ENCODE measurements at regions not wholly inside any gene's neighbourhood (a gene's known extent, or its start where the extent isn't known, plus 50 kb on each side); places are given as distances from the start of the nearest gene placed in this dataset.
A peak's percentile ranks its signal among the peaks of the same experiment; 100 is the strongest.
"Not testable (repeated sequence)": the region's sequence is repeated elsewhere in the genome, so short reads cannot be mapped to it uniquely, and the experiment has no call there.

DNA sequence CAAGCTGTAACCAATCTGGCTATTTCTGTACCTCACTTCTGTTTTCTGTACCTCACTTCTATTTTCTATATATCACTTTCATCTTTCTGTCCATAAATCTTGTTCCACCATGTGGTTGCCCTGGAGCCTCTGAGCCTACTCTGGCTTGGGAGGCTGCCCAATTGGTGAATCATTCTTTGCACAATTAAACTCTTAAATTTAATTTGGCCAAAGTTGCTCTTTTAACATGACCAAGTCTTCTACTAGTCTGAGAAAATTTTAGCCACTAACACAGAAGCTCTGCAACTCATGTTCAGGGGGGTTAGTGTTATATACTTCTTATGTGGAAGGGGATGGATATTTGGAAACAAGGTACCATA, 503.5 kb downstream of the KIF20B start:
- Mint-ChIP-seq H3K36me3 (ENCODE audit: low read depth) (no peaks in the 10 kb centered on the region), H3K4me1 (no peaks in the 10 kb centered on the region), H3K27me3 (no peaks in the 10 kb centered on the region), H3K9me3 (no peaks in the 10 kb centered on the region), H3K27ac (no peak overlapping the region), H3K4me3 (no peak overlapping the region)
- no peak for ATAC-seq (replicated peaks)

DNA sequence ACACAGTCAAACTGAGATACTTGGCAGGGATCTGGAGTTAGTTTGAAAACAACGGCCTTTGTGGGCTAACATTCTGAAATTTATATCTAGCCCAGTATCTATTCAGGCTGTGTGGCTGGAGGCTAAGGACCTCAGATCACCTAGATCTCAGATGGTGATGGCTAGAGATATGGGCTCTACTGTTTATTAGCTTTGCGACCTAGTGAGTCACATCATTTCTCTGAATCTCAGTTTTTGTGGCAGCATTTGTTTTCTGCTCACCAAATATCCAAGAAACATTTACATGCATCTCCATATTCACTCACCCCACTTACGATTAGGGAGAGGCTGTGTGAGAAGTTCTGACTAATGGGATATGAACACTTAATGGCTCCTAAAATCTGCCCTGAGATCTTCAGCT, 503.9 kb downstream of the KIF20B start:
- no peak overlapping the region for H3K27ac Mint-ChIP-seq
- H3K4me1 Mint-ChIP-seq, result no peaks in the 10 kb centered on the region
- no peak overlapping the region for H3K4me3 Mint-ChIP-seq
- no peak for ATAC-seq (replicated peaks)
- no peaks in the 10 kb centered on the region for H3K27me3 Mint-ChIP-seq
- no peaks in the 10 kb centered on the region for H3K36me3 Mint-ChIP-seq (ENCODE audit: low read depth)
- H3K9me3 Mint-ChIP-seq, result no peaks in the 10 kb centered on the region

DNA sequence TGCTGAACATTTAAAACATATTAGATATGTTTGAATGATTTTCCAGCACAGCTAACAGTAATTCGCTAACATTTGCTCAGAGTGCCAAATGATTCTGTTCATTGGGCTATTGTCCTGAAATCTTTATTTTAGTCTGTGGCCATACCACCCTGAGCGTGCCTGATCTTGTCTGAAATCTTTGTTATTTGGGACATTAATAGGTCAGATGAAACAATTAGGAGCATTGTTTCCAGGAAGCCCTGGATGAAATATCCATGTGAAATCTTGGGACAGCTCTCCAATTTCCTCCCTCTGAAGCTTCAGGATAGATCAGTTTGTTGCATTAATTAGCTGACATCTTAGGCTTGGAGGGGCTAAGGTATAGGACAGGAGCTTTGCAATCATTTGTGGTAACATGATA, 512.0 kb downstream of the KIF20B start:
- Mint-ChIP-seq H3K27me3 (no peaks in the 10 kb centered on the region), H3K9me3 (no peaks in the 10 kb centered on the region), H3K4me3 (no peak overlapping the region), H3K36me3 (ENCODE audit: low read depth) (no peaks in the 10 kb centered on the region), H3K4me1 (no peaks in the 10 kb centered on the region), H3K27ac (no peak overlapping the region)
- ATAC-seq (replicated peaks), result no peak

DNA sequence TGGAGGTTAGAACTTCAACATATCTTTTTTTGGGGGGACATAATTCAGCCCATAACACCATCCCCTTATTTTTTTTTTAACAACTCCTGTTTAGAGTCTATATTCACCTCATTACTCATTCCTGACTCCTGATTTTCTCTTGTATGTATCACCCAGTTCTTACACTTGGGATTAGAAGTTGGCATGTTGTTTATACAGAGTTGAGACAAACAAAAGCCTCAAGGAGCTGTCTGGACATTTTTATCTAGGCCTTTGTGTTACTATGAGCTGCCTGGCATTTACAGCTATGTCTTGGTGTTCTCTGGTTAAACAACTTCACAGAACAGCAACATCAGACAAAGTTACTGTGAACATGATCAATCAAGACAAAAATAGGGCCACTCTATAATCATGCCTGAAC, 517.5 kb downstream of the KIF20B start:
- Mint-ChIP-seq H3K36me3 (ENCODE audit: low read depth) (no peaks in the 10 kb centered on the region), H3K4me3 (no peak overlapping the region), H3K9me3 (no peaks in the 10 kb centered on the region), H3K4me1 (no peaks in the 10 kb centered on the region), H3K27ac (no peak overlapping the region), H3K27me3 (peaks cover 8% of the 10 kb centered on the region)
- ATAC-seq (replicated peaks), result no peak

DNA sequence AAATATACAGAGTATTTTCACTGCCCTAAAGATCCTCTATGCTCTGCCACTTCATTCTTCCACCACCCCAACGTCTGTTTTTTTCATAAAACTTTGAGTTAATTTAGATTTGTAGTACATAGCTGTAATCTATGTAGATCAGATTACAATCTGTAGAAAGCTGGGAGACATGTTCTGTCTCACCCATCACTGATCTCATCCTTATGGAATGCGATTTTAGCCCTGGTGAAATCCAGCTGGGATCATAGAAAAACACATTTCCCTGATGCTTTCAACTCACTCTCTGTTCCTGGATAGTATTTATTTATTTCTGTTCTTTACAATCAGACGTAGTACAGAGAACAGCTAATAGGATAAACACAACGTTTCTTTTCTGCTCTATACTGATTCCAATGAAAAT, 521.0 kb downstream of the KIF20B start:
- H3K9me3 Mint-ChIP-seq, result peaks cover 3% of the 10 kb centered on the region
- no peaks in the 10 kb centered on the region for H3K4me1 Mint-ChIP-seq
- H3K36me3 Mint-ChIP-seq (ENCODE audit: low read depth), result no peaks in the 10 kb centered on the region
- H3K27ac Mint-ChIP-seq, result no peak overlapping the region
- ATAC-seq (replicated peaks), result no peak
- no peak overlapping the region for H3K4me3 Mint-ChIP-seq
- peaks cover 14% of the 10 kb centered on the region for H3K27me3 Mint-ChIP-seq

DNA sequence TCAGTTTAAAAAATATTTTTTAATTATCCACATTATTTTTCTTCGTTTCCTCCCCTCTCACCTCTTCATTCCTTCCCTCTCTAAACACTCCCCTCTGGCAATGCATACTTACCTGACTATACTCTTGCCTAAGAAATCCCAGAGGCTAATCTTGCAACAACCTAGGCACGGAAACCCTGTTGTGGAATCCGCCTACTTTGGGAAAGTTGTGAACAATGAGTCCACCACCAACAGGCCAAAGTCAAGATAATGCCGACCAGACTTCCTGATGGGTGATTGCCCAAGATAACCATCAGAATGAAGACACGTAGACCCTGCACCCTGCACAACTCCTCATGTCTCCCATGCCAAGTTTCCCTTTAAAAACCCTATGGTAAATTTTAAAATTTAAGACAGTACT, 521.5 kb downstream of the KIF20B start:
- ATAC-seq (replicated peaks), result no peak
- Mint-ChIP-seq H3K9me3 (peaks cover 3% of the 10 kb centered on the region), H3K36me3 (ENCODE audit: low read depth) (no peaks in the 10 kb centered on the region), H3K27me3 (peaks cover 14% of the 10 kb centered on the region), H3K4me3 (no peak overlapping the region), H3K4me1 (peaks cover 3% of the 10 kb centered on the region), H3K27ac (no peak overlapping the region)

DNA sequence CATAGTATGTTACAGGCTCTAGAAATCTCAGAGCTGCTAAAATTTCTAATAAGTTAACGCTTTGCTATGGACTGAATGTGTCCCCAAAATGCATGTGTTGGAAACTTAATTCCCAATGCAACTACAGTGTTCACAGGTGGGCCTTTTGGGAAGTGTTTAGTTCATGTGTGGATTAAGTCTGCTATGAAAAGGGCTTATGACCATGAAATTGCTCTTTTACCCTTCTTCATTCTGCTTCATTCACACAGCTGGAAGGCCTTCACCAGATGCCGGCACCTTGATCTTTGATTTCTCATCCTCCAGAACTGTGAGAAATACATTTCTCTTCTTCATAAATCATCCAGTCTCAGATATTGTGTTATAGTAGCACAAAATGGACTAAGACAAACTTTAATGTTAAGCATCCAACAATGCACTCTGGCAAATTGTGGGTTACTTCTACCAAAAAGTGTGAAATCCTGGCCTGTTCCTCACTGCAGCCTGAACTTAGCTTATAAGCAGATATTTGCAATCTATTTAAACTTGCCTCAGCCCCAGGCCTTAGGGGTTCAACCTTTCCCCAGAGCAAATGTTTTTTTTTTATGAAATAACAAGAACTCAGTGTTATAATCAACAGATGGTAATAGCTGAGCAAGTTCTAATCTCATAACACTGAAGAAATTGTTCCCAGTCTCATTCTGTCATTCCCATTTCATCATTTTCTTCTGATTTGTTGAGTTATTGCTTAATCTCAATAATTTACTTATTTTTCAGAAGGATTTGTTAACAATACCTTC, 523.6 kb downstream of the KIF20B start:
- Mint-ChIP-seq H3K4me3 (no peak overlapping the region), H3K27ac (no peak overlapping the region), H3K36me3 (ENCODE audit: low read depth) (no peaks in the 10 kb centered on the region), H3K27me3 (peaks cover 17% of the 10 kb centered on the region), H3K4me1 (peaks cover 5% of the 10 kb centered on the region), H3K9me3 (peaks cover 7% of the 10 kb centered on the region)
- ATAC-seq (replicated peaks), result no peak

DNA sequence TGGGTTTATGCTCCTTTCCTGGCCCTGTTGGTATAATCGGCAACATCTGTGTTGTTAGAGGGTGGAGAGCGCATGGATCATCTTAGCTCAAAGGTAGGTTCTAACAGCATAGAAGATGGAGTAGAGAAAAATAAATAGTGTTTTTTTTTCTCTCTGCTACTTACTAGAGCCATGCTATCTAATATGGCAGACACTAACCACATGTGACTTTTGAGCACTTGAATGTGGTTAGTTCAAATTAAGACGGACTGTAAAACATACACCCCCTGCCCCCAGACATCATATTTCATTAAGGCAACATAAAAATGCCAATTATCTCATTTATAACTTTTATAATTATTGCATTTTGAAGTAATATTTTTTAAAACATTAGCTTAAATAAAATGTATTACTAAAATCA, 525.1 kb downstream of the KIF20B start:
- peaks cover 5% of the 10 kb centered on the region for H3K4me1 Mint-ChIP-seq
- no peak for ATAC-seq (replicated peaks)
- no peaks in the 10 kb centered on the region for H3K36me3 Mint-ChIP-seq (ENCODE audit: low read depth)
- H3K27ac Mint-ChIP-seq, result no peak overlapping the region
- no peak overlapping the region for H3K4me3 Mint-ChIP-seq
- H3K27me3 Mint-ChIP-seq, result peaks cover 13% of the 10 kb centered on the region
- peaks cover 7% of the 10 kb centered on the region for H3K9me3 Mint-ChIP-seq

DNA sequence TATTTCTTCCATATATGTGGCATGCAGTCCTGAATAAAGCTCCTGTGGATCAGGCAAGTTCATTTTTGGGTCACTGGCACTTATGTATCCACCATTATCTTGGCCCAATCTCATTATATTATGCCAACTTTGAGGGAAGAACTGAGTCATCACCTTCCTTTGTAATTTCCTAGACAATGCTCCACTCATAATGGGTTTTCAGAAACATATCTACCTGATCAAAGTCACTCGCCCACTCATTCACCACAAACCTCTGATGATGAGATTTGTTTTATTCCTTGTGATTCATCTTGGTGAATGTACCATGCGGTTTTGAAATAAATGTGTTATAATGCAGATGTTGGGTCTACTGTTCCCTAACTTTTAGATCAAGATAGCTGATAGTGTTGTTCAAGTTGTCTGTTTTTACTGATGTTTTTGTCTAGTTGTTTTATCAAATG, 525.8 kb downstream of the KIF20B start:
- Mint-ChIP-seq H3K27ac (peak overlapping the region; percentile 66), H3K36me3 (ENCODE audit: low read depth) (no peaks in the 10 kb centered on the region), H3K27me3 (peaks cover 16% of the 10 kb centered on the region), H3K4me1 (peaks cover 5% of the 10 kb centered on the region), H3K9me3 (peaks cover 12% of the 10 kb centered on the region), H3K4me3 (peak overlapping the region; percentile 30)
- ATAC-seq (replicated peaks), result peak; percentile 92

DNA sequence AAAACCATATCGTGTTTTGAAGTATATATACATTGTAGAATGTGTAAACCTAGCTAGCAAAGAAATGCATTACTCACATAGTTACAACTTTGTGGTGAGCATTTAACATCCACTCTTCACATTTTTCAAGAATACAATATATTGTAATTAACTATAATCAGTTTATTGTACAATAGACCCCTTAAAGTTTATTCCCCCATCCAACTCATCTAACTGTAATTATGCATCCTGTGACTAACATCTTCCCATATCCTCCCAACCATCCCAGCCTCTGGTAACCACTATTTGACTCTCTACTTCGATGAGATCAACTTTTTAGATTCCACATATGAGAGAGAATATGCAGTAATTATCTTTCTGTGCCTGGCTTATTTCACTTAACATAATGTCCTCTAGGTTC, 526.4 kb downstream of the KIF20B start:
- peak; percentile 41 for ATAC-seq (replicated peaks)
- H3K4me3 Mint-ChIP-seq, result no peak overlapping the region
- peaks cover 12% of the 10 kb centered on the region for H3K9me3 Mint-ChIP-seq
- peaks cover 5% of the 10 kb centered on the region for H3K4me1 Mint-ChIP-seq
- no peak overlapping the region for H3K27ac Mint-ChIP-seq
- no peaks in the 10 kb centered on the region for H3K36me3 Mint-ChIP-seq (ENCODE audit: low read depth)
- peaks cover 14% of the 10 kb centered on the region for H3K27me3 Mint-ChIP-seq

DNA sequence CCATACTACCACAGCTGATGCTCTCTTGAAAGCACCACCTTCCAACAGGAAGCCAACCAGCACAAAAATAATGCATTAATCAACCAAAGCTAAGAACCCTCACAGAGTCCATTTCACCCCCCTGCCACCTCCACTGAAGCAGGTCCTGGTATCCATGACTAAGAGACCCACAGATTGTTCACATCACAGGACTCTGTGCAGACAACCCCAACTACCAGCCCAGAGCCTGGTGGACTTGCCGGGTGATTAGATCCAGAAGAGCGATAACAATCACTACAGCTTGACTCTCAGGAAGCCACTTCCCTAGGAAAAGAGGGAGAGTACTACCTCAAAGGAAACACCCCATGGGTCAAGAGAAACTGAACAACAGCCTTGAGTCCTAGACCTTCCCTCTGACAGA, 528.1 kb downstream of the KIF20B start:
- H3K9me3 Mint-ChIP-seq, result peaks cover 9% of the 10 kb centered on the region
- no peak for ATAC-seq (replicated peaks)
- peaks cover 5% of the 10 kb centered on the region for H3K4me1 Mint-ChIP-seq
- no peak overlapping the region for H3K27ac Mint-ChIP-seq
- H3K4me3 Mint-ChIP-seq, result no peak overlapping the region
- peaks cover 10% of the 10 kb centered on the region for H3K27me3 Mint-ChIP-seq
- no peaks in the 10 kb centered on the region for H3K36me3 Mint-ChIP-seq (ENCODE audit: low read depth)

DNA sequence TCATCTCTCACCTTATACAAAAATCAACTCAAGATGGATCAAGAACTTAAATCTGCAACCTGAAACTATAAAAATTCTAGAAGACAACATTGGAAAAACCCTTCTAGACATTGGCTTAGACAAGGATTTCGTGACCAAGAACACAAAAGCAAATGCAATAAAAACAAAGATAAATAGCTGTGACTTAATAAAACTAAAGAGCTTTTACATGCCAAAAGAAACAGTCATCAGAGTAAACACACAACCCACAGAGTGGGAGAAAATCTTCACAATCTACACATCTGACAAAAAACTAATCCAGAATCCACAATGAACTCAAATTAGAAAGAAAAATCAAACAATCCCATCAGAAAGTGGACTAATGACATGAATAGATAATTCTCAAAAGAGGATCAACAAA, 532.4 kb downstream of the KIF20B start:
- not testable (repeated sequence) for H3K36me3 Mint-ChIP-seq (ENCODE audit: low read depth); H3K27me3 Mint-ChIP-seq; ATAC-seq (replicated peaks); H3K27ac Mint-ChIP-seq; H3K9me3 Mint-ChIP-seq; H3K4me1 Mint-ChIP-seq; H3K4me3 Mint-ChIP-seq

DNA sequence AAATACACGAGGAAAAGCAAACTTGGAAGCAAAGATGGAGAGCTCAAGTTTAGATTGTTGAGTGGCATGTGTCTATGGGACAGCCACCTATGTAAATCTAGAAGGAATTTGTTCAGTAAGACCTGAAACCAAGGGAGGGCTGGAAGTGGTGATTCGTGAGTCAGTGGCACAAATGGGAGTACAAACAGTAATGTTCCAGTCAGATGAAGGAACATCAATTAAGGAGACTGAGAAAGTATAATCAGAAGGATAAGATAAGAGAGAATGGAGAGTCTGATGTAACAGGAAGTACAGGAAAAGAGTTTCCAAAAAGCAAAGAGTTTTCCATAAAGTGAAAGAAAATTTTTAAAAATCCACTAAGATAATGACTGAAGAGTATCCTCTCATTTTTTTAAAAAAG, 544.2 kb downstream of the KIF20B start:
- no peak for ATAC-seq (replicated peaks)
- no peak overlapping the region for H3K27ac Mint-ChIP-seq
- H3K27me3 Mint-ChIP-seq, result peaks cover 5% of the 10 kb centered on the region
- H3K36me3 Mint-ChIP-seq (ENCODE audit: low read depth), result no peaks in the 10 kb centered on the region
- no peak overlapping the region for H3K4me3 Mint-ChIP-seq
- H3K9me3 Mint-ChIP-seq, result no peaks in the 10 kb centered on the region
- H3K4me1 Mint-ChIP-seq, result no peaks in the 10 kb centered on the region

DNA sequence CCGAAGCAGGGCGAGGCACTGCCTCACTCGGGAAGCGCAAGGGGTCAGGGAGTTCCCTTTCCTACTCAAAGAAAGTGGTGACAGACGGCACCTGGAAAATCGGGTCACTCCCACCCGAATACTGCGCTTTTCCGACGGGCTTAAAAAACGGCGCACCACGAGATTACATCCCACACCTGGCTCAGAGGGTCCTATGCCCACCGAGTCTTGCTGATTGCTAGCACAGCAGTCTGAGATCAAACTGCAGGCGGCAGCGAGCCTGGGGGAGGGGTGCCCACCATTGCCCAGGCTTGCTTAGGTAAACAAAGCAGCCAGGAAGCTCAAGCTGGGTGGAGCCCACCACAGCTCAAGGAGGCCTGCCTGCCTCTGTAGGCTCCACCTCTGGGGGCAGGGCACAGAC, 549.4 kb downstream of the KIF20B start:
- H3K4me1 Mint-ChIP-seq; ATAC-seq (replicated peaks); H3K36me3 Mint-ChIP-seq (ENCODE audit: low read depth); H3K9me3 Mint-ChIP-seq; H3K27ac Mint-ChIP-seq; H3K4me3 Mint-ChIP-seq; H3K27me3 Mint-ChIP-seq: not testable (repeated sequence)

DNA sequence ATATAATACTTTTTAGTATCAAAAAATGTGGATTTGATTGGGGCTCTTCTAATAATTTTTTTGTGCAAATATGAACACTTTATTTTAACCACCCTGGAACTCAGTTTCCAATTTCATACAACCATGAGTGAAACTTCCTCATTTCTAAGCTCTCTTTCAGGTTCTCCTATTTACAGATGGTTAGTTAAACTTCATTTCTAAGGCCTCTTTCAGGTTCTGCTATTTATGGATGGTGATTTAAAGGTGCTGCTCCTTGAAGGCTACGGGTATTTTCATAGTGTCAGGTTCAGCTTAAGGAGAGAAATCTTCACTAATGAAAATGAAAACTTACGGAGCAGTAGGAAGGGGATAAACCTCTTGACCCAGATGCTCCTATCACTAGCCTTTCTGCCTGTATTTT, 568.3 kb downstream of the KIF20B start:
- ATAC-seq (replicated peaks), result no peak
- Mint-ChIP-seq H3K36me3 (ENCODE audit: low read depth) (no peaks in the 10 kb centered on the region), H3K4me3 (no peak overlapping the region), H3K27me3 (peaks cover 3% of the 10 kb centered on the region), H3K4me1 (no peaks in the 10 kb centered on the region), H3K9me3 (peaks cover 4% of the 10 kb centered on the region), H3K27ac (no peak overlapping the region)

All from activated T-helper 17 cell treated with anti-CD3 and anti-CD28 coated beads, Interleukin-2, amount 50 U/mL, for 72 hours (primary cell).